Chondrocyte (in vitro differentiated cells): ENCODE measurements at regions not wholly inside any gene's neighbourhood (a gene's known extent, or its start where the extent isn't known, plus 50 kb on each side); places are given as distances from the start of the nearest gene placed in this dataset.

Experiments used
- DNase-seq: peaks from one replicate; pipeline ENCODE4 v3.0.0; 2021; ENCODE audit warnings: mixed read lengths, low spot score
- H3K27ac Mint-ChIP-seq: one replicate; pipeline ENCODE4 v1.8.0; 2021; ENCODE audit warnings: mild to moderate bottlenecking, moderate library complexity, mixed read lengths; ENCODE audit not compliant: unreplicated experiment
- H3K27me3 Mint-ChIP-seq: 2 replicates; pipeline ENCODE4 v1.8.0; 2021; ENCODE audit warnings: low read depth, mixed read lengths
- H3K36me3 Mint-ChIP-seq: 2 replicates; pipeline ENCODE4 v1.8.0; 2021; ENCODE audit warnings: low read depth, mixed read lengths
- H3K4me1 Mint-ChIP-seq: 2 replicates; pipeline ENCODE4 v1.8.0; 2021; ENCODE audit warnings: low read depth, mild to moderate bottlenecking, mixed read lengths
- H3K4me3 Mint-ChIP-seq: one replicate; pipeline ENCODE4 v1.8.0; 2021; ENCODE audit warnings: mild to moderate bottlenecking, moderate library complexity, mixed read lengths; ENCODE audit not compliant: unreplicated experiment
- H3K9me3 Mint-ChIP-seq: 2 replicates; pipeline ENCODE4 v1.8.0; 2021; ENCODE audit warnings: low read depth, mixed read lengths
- TF ChIP-seq, protein P1 (sequence below): fragments of 200-600 bp; sonication (generic); IDR thresholded peaks from 2 replicates; pipeline ENCODE4 v1.5.0; 2021; ENCODE audit warnings: antibody characterized with exemption, mild to moderate bottlenecking, moderate library complexity

DNA sequence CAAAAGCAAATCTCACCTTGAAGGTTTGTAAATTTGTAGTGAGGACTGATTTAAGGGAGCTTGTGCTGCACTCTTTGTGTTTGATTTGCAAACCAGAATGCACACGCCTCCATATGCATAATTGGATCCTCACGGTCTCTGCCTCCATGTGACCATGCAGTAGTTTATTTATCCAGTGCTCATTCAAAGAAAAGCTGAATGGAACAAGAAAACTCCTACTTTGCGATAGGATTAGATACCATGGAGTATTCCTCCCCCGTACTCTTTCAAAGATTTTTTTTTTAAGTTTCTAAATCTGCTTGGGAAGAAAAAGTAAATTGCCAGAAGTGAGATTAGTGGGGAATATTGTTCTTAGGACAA is 290.4 kb upstream of the TUT7 start:
- Mint-ChIP-seq H3K27me3 (no peaks in the 10 kb centered on the region), H3K36me3 (no peaks in the 10 kb centered on the region), H3K9me3 (no peaks in the 10 kb centered on the region), H3K27ac (no peak overlapping the region), H3K4me1 (no peaks in the 10 kb centered on the region), H3K4me3 (no peak overlapping the region)
- TF ChIP-seq, protein P1, sequence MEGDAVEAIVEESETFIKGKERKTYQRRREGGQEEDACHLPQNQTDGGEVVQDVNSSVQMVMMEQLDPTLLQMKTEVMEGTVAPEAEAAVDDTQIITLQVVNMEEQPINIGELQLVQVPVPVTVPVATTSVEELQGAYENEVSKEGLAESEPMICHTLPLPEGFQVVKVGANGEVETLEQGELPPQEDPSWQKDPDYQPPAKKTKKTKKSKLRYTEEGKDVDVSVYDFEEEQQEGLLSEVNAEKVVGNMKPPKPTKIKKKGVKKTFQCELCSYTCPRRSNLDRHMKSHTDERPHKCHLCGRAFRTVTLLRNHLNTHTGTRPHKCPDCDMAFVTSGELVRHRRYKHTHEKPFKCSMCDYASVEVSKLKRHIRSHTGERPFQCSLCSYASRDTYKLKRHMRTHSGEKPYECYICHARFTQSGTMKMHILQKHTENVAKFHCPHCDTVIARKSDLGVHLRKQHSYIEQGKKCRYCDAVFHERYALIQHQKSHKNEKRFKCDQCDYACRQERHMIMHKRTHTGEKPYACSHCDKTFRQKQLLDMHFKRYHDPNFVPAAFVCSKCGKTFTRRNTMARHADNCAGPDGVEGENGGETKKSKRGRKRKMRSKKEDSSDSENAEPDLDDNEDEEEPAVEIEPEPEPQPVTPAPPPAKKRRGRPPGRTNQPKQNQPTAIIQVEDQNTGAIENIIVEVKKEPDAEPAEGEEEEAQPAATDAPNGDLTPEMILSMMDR, result no peak
- DNase-seq, result no peak

DNA sequence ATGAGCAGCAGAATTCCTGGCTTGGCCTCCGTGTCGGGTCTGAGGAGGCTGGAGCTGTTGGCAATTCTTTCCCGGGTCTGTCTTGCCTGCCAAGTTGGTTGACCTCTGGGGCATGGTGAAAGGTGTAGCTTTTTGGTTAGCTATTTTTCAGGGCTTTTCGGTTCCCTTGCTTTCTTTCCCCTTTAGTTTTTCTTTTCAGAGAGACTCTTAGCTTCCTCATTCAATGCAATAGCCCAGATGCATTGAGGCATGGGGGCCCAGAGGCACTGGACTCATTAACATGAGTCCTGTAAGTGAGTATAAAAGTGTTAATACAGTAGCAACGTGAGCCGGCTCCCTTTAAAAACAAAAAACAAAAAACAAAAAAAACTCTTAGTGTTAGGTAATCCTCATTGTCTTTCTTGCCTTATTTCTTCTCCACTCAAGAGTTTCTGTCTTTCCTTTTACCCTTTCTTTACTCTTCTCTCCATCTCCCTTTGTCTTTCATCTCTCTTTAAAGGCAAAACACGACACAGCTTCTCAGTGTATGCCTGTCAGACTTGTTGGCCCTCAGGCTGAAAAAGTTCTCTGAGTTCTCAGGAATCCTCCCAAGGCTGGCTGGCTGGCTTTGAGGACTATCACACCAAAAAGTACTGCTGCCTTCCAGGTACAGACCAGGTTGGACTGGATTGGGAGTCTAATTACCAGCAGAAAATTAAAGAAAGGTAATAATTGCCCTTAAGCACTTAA is 289.9 kb upstream of the TUT7 start:
- TF ChIP-seq, protein P1, result no peak
- H3K9me3 Mint-ChIP-seq, result no peaks in the 10 kb centered on the region

DNA sequence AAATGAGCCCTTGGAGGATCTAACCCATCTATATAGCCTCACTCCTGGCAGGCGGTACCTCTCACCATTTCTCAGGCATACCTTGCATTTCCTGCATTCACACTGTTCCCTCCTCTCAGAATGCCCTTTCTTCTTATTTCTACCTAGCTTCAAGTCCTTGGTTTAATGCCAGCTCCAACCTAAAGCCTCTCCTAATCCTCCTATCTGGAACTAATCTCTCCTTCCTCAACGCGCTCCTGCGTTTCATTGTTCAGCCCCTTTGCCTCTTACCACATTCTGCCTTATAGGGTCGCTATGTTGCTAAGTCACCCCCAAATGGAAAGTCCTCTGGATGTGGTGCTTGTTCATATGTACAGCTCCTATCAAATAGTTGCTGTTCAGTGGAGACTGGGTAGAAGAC is 288.5 kb upstream of the TUT7 start:
- Mint-ChIP-seq H3K4me1 (no peaks in the 10 kb centered on the region), H3K27ac (no peak overlapping the region), H3K9me3 (no peaks in the 10 kb centered on the region), H3K4me3 (no peak overlapping the region), H3K27me3 (no peaks in the 10 kb centered on the region), H3K36me3 (no peaks in the 10 kb centered on the region)
- no peak for DNase-seq
- TF ChIP-seq, protein P1, result no peak

More for the DNA sequence above, 289.9 kb upstream of the TUT7 start:
- Mint-ChIP-seq H3K4me3 (no peak overlapping the region), H3K27ac (no peak overlapping the region), H3K27me3 (no peaks in the 10 kb centered on the region), H3K4me1 (no peaks in the 10 kb centered on the region), H3K36me3 (no peaks in the 10 kb centered on the region)
- no peak for DNase-seq

DNA sequence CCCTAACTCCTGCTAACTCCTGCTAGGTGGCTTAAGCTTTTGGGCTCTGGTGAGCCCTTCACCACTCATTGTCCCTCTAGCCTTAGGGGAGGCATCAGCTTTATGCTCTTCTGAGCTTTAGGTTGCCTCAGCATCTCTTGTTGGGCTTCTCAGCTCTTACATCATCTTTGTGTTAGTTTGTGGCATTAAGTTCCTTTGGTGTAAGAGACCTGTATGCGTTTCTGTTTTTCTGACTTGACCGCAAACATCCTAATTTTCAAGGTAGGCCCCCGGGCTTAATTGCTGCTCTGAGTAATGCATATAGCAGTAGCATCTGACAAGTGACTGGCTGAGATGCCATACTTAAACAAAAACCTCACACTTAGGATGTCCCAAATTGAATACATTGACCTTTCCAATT is 287.8 kb upstream of the TUT7 start:
- no peaks in the 10 kb centered on the region for H3K36me3 Mint-ChIP-seq
- no peaks in the 10 kb centered on the region for H3K27me3 Mint-ChIP-seq
- no peak overlapping the region for H3K27ac Mint-ChIP-seq
- TF ChIP-seq, protein P1, result no peak
- peaks cover 6% of the 10 kb centered on the region for H3K4me1 Mint-ChIP-seq
- DNase-seq, result no peak
- no peak overlapping the region for H3K4me3 Mint-ChIP-seq
- H3K9me3 Mint-ChIP-seq, result no peaks in the 10 kb centered on the region

DNA sequence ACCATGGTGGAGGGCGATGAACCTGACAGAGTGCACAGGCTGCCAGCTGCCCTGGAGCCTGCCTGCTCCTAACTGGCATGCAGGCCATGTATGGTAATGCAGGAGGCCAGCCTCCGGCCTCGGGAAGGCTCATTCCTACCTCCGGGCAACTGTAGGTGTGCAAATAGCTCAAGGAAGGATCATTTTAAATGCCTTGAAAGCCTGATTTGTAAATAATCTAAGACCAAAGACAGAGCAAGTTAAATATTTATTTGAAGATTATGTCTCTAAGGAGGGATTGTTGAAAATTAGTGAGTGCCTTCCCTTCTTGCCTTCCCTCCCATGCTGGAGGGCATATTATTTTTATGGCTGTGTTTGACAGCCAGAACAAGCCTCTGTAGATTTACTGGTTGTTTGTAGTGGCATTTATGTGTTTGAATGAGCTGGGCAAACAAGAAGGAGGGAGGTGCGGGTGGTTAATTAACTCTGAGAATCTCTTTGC is 285.7 kb upstream of the TUT7 start:
- no peak for DNase-seq
- TF ChIP-seq, protein P1, result no peak
- Mint-ChIP-seq H3K4me3 (no peak overlapping the region), H3K4me1 (peaks cover 6% of the 10 kb centered on the region), H3K36me3 (no peaks in the 10 kb centered on the region), H3K27me3 (no peaks in the 10 kb centered on the region), H3K27ac (no peak overlapping the region), H3K9me3 (no peaks in the 10 kb centered on the region)
